Heart left ventricle (tissue), 13 donors: ENCODE measurements at regions not wholly inside any gene's neighbourhood (a gene's known extent, or its start where the extent isn't known, plus 50 kb on each side); places are given as distances from the start of the nearest gene placed in this dataset.

Experiments used
- CTCF ChIP-seq, 12 donors: fragments of 200-600 bp; sonication (generic) in 4 of 12; IDR thresholded peaks; one replicate each; pipeline versions ENCODE4 v1.5.0 to v1.8.0; 2018 to 2022; ENCODE audit warnings: antibody characterized with exemption in 12 of 12, mild to moderate bottlenecking in 5 of 12
- POLR2A ChIP-seq, 2 donors: fragments of 450-650 bp; IDR thresholded peaks; one replicate each; pipeline ENCODE4 v1.6.1; 2017; ENCODE audit warnings: antibody characterized with exemption in 2 of 2, mild to moderate bottlenecking in 2 of 2, moderate library complexity in 2 of 2
- donor health status: ischemic (EF 13 %, LVEDD 7.1; RV severe dilation, severe dysfunction).
- donor health status: DM: no; HTN: yes; CAD: no.
- donor health status: DM: no; HTN: no; CAD: no.
- donor health status: ischemic (EF 25% LVEDD 6.9; RV normal size, moderate dysfunction).
- donor health status: ischemic (EF 25% LVEDD 5.7; RV mildly dilated, moderate dysfunction).
- donor health status: ischemic (EF 35%, LVEDD 5.7; RV mildly dilated, moderate dysfunction).
- donor health status: nonischemic (EF 11% LVEDD 7.7; RV severe dilation, severe dysfunction).
- donor health status: DM: yes; HTN: yes; CAD: no.
- donor health status: PGD.
- donor health status: ischemic (EF 29% LVEDD 5.4; RV normal size, mild dysfunction).
- donor health status: nonischemic (EF 23%, LVEDD 6.1; RV moderate dilation, normal function).

DNA sequence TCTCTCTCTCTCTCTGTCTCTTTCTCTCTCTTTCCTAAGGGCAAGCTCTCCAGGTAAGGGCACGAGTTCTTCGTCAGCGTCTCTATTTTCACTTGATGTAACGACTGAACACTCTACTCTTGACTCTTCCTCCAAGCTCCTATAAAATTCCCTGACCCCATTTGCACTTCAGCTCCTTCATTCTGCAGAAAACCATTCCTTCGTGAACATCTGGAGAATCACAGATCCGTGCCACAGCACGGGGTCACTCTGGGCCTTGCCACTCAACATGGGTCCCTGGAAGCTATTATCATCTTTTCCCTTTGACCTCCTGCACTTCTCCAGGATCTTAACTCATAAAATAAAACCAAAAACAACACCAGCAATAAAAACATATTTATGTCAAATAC is 112.0 kb upstream of the LNX1 start:
- no peak for TF ChIP-seq POLR2A (IDR thresholded peaks at IDR 0.05)
- TF ChIP-seq CTCF (IDR thresholded peaks at IDR 0.05): no peak
